GDM1 (cell line): ENCODE measurements at regions not wholly inside any gene's neighbourhood (a gene's known extent, or its start where the extent isn't known, plus 50 kb on each side); places are given as distances from the start of the nearest gene placed in this dataset.

Experiments used
- DNase-seq: peaks from one replicate; lab custom pipeline; 2025; lab: John Stamatoyannopoulos, UW

- no peak for DNase-seq
Measured at GRCh38 chr15:31456354-31457060, 129.9 kb downstream of the KLF13 start.

- DNase-seq = no peak
Measured at GRCh38 chr15:31457161-31457560, 130.5 kb downstream of the KLF13 start.

- no peak for DNase-seq
Measured at GRCh38 chr15:31457631-31458526, 131.2 kb downstream of the KLF13 start.

- DNase-seq = no peak
Measured at GRCh38 chr15:31458596-31459399, 132.2 kb downstream of the KLF13 start.

- no peak for DNase-seq
Measured at GRCh38 chr15:31459400-31459748, 132.7 kb downstream of the KLF13 start.

GRCh38 chr15:31461375-31461774 is 134.7 kb downstream of the KLF13 start:
- DNase-seq = no peak

- DNase-seq = no peak
Measured at GRCh38 chr15:31461911-31462480, 135.4 kb downstream of the KLF13 start.

- DNase-seq = no peak
Measured at GRCh38 chr15:31463521-31464102, 137.0 kb downstream of the KLF13 start.

- no peak for DNase-seq
Measured at GRCh38 chr15:31464216-31465082, 137.8 kb downstream of the KLF13 start.

GRCh38 chr15:31465083-31465955 is 138.7 kb downstream of the KLF13 start:
- no peak for DNase-seq

GRCh38 chr15:31467361-31467760 is 140.7 kb downstream of the KLF13 start:
- no peak for DNase-seq

GRCh38 chr15:31468911-31469785 is 142.5 kb downstream of the KLF13 start:
- no peak for DNase-seq

- DNase-seq = no peak
Measured at GRCh38 chr15:31469786-31470525, 143.3 kb downstream of the KLF13 start.

GRCh38 chr15:31470756-31471155 is 144.1 kb downstream of the KLF13 start:
- DNase-seq = no peak

- DNase-seq = no peak
Measured at GRCh38 chr15:31471731-31472430, 145.2 kb downstream of the KLF13 start.

- DNase-seq = no peak
Measured at GRCh38 chr15:31472636-31473384, 146.2 kb downstream of the KLF13 start.
